Activated CD4-positive, alpha-beta T cell treated with anti-CD3 and anti-CD28 coated beads for 36 hours (primary cell): ENCODE measurements at regions not wholly inside any gene's neighbourhood (a gene's known extent, or its start where the extent isn't known, plus 50 kb on each side); places are given as distances from the start of the nearest gene placed in this dataset.
A peak's percentile ranks its signal among the peaks of the same experiment; 100 is the strongest.

Experiments
- ATAC-seq: fragments of 200-7000 bp; cut with Tn5 transposase; one replicate; pipeline ENCODE4 v1.10.0; 2021; ENCODE audit warnings: mild to moderate bottlenecking, moderate library complexity
- CTCF ChIA-PET: fragments of 350-600 bp; sonication (Branson Sonifier 250); formaldehyde crosslinking; loops from one replicate; lab custom pipeline; 2021; ENCODE audit warnings: antibody characterized with exemption; lab: Charles Lee
- POLR2A ChIA-PET: fragments of 350-600 bp; sonication (Branson Sonifier 250); formaldehyde crosslinking; loops from one replicate; lab custom pipeline; 2021; ENCODE audit warnings: antibody characterized with exemption, inconsistent platforms; lab: Charles Lee
- DNase-seq: peaks from one replicate; pipeline ENCODE4 v3.0.0-alpha.2; 2020
- H3K27ac Mint-ChIP-seq: one replicate; pipeline ENCODE4 v1.8.0; 2021; ENCODE audit warnings: mixed read lengths
- H3K27me3 Mint-ChIP-seq: one replicate; pipeline ENCODE4 v1.8.0; 2021; ENCODE audit warnings: mixed read lengths
- H3K36me3 Mint-ChIP-seq: one replicate; pipeline ENCODE4 v1.8.0; 2021; ENCODE audit warnings: low read depth, mixed read lengths
- H3K4me1 Mint-ChIP-seq: one replicate; pipeline ENCODE4 v1.8.0; 2021; ENCODE audit warnings: mixed read lengths
- H3K4me3 Mint-ChIP-seq: one replicate; pipeline ENCODE4 v1.8.0; 2021; ENCODE audit warnings: mild to moderate bottlenecking, moderate library complexity, mixed read lengths
- H3K9me3 Mint-ChIP-seq: one replicate; pipeline ENCODE4 v1.8.0; 2021; ENCODE audit warnings: low read depth, mixed read lengths
- intact Hi-C, 2 experiments: fragments of 100-400 bp; cut with DNase I in 1 of 2; cut with micrococcal nuclease in 1 of 2; formaldehyde crosslinking; loops; one replicate each; pipeline versions ENCODE4 v1.14.2 to v1.15.1; 2022 to 2024; cut with DNase I, micrococcal nuclease

DNA sequence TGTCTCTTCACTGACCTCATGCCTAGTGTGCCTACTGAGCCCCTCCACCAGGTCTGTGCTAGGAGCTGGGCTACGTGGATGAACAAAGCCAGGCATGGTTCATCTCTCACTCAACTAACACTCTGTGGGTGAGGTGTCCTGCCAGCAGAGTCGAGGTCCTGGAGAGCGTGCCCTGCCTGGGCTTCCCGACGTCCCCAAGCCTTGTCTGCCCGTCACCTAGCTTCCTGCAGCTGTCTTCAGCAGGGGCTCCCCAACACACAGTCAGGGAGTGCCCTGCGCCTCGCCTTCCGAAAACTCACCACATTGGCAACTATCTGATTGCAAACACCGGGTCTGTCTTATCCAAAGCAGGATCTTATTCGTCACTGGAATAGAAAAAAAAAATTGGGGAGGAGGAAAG, 167.5 kb upstream of the ZC3H12A start:
- Mint-ChIP-seq H3K27me3 (peaks cover 4% of the 10 kb centered on the region), H3K36me3 (no peaks in the 10 kb centered on the region), H3K27ac (no peak overlapping the region), H3K9me3 (no peaks in the 10 kb centered on the region), H3K4me3 (no peak overlapping the region), H3K4me1 (no peaks in the 10 kb centered on the region)
- ChIA-PET CTCF (no interaction called here), POLR2A (no interaction called here)
- intact Hi-C loops, result no loop called here
- DNase-seq (no peak), ATAC-seq (no peak)

DNA sequence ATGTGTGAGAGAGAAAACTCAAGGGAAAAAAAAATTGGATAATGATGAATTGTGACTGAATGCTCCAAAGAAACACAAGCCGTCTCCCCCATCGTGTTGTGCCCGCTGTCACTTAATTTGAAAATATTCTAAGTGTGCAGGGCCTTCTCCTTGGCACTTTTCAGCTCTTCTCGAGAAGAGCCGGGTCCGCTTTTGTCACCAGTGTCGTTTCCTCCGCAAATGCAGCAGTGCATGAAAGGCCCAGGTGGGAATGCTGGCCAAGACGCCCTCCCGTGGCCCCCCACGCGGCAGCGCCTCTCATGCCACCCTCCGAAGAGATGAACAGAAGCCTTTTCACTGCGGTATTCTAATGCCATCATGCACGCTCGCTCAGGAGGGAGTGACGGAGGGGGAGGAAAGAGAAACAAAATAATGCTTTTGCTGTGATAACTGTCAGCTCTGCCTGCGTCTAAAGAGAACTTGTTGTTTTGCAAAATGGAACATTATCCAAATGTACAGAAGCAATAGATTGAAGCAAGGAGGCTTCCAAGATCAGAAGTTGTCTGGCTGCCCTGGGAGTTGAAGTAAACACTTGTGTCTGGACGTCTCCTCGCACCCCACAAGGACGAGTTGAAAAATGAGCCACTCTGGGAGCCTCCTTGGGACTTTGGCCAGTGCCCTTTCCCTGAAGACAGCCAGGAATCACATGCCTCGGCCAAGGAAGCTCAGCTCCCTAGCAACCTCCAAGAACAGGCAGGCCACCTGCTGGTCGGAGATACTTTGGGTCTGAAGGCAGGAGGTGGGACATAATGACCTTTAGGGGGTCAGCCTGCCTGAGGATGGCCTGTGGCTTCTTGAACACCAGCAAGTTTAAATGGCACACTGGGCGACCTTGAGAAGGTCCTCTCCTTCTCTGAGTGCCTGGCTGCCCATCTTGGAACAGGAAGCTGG, 166.1 kb upstream of the ZC3H12A start:
- Mint-ChIP-seq H3K4me1 (no peaks in the 10 kb centered on the region), H3K27me3 (peaks cover 11% of the 10 kb centered on the region), H3K36me3 (no peaks in the 10 kb centered on the region), H3K9me3 (no peaks in the 10 kb centered on the region), H3K27ac (no peak overlapping the region), H3K4me3 (no peak overlapping the region)
- DNase-seq, result no peak
- ChIA-PET POLR2A (no interaction called here), CTCF (interaction anchor here (0.6 to 0.7 kb wide), 2 partner anchors 51 to 123 kb away, joined by 3 read pairs; no protein-coding TSS in a partner anchor)
- no peak for ATAC-seq
- intact Hi-C loops, result no loop called here

DNA sequence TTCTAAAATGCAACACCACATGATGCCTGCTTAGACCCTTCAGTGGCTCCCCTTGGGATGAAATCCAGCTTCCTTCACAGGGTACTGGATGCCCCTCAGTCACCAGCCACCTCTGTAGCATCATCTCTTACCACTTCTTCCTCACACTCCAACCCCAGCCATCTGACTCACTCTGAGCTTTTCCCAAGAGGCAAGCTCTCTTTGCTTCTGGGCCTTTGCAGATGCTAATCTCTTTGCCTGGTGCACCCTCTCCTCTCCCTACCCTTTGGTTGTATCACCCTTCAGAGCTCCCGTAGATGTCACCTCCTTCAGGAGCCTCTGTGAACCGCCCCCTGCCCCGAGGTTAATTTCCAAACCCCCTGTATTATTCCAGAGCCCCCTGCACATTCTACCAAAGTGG, 164.8 kb upstream of the ZC3H12A start:
- Mint-ChIP-seq H3K9me3 (no peaks in the 10 kb centered on the region), H3K36me3 (no peaks in the 10 kb centered on the region), H3K4me3 (no peak overlapping the region), H3K4me1 (no peaks in the 10 kb centered on the region), H3K27ac (no peak overlapping the region), H3K27me3 (peaks cover 19% of the 10 kb centered on the region)
- intact Hi-C loops, result no loop called here
- ATAC-seq (no peak), DNase-seq (no peak)
- POLR2A ChIA-PET, result no interaction called here
- CTCF ChIA-PET, result interaction anchor here (1.1 kb wide), 1 partner anchor 14 kb away, joined by 3 read pairs; no protein-coding TSS in a partner anchor

DNA sequence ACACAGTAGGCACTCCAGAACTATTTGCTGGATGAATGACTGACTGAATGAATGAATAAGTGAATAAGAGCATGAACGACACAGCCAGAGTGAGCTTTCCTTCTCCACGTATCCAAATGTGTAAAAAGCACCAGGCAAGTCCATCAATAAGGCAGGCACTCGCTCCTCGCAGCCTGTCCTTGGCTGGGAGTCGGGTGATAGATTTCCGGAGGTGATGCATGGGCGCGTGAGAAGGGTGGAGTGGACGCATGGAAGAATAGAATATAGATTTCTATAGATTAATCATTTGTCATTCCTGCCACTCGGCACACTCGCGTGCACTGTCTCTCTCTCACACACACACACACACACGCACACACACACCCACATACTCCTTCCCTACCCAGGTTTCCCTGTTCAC, 164.3 kb upstream of the ZC3H12A start:
- intact Hi-C loops, result no loop called here
- DNase-seq (no peak), ATAC-seq (no peak)
- Mint-ChIP-seq H3K27me3 (peaks cover 21% of the 10 kb centered on the region), H3K9me3 (no peaks in the 10 kb centered on the region), H3K4me1 (no peaks in the 10 kb centered on the region), H3K36me3 (no peaks in the 10 kb centered on the region), H3K27ac (no peak overlapping the region), H3K4me3 (no peak overlapping the region)
- ChIA-PET POLR2A (no interaction called here), CTCF (interaction anchor here (1.1 kb wide), 1 partner anchor 13 kb away, joined by 3 read pairs; no protein-coding TSS in a partner anchor)

DNA sequence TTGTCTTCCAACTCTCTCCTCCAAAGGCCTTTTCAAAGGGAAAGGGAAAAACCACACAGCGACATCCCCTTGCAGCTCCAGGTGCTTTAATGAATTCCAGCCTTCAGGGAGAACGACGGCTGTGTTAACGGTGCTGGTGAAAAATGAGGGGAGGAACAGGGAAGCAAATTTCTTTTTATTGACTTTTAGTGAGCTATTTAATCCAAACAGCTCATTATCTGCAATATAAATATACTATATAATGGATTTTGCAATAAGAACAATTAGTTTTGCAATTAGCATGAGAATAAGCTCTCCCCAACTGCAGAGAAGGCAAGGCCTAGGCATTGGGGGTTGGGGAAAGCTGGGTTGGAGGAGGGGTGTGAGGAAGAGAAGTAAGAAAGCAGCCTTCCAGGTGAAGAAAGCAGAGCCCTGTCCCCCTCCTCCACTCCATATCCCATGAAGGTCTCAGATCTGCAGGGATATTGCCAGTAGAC, 159.0 kb upstream of the ZC3H12A start:
- no peaks in the 10 kb centered on the region for H3K9me3 Mint-ChIP-seq
- DNase-seq (no peak), ATAC-seq (no peak)
- CTCF ChIA-PET, result interaction anchor here (0.6 to 1.8 kb wide), 2 partner anchors 11 to 1737 kb away, joined by 4 to 6 read pairs; no protein-coding TSS in a partner anchor
- H3K36me3 Mint-ChIP-seq, result no peaks in the 10 kb centered on the region
- H3K4me1 Mint-ChIP-seq, result no peaks in the 10 kb centered on the region
- intact Hi-C loops, result no loop called here
- H3K27me3 Mint-ChIP-seq, result peaks cover 58% of the 10 kb centered on the region
- H3K4me3 Mint-ChIP-seq, result no peak overlapping the region
- POLR2A ChIA-PET, result no interaction called here
- H3K27ac Mint-ChIP-seq, result no peak overlapping the region

DNA sequence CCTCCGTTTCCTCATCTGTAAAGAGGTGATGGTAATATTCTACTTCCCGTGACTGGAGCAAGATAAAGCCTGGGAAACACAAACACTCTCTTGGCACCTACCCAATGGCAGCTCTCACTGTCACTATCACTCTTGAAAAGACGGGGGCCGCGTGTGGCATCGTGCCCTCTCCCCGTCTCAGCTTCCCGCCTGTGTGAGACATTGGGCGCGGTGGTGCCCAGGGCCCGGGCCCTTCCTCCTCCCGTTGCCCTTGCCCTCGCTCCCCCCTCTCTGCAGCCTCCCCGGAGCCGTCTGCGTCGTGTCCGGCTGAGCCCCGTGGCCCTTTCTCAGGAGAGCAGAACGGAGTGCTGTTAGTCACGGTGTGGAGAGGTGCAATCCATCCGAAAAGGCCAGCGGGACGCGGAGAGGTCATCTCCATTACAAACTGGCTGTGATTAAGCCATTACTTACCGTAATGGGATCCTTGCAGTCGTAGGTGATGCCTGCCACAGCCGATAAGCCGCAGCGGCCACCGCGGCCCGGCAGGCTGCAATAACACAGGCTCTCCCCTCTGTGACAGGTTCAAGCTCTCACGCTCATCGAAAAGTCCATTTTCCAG, 156.4 kb upstream of the ZC3H12A start:
- ChIA-PET POLR2A (no interaction called here), CTCF (no interaction called here)
- Mint-ChIP-seq H3K27ac (no peak overlapping the region), H3K4me1 (no peaks in the 10 kb centered on the region), H3K4me3 (no peak overlapping the region), H3K36me3 (no peaks in the 10 kb centered on the region), H3K27me3 (peaks cover 54% of the 10 kb centered on the region), H3K9me3 (no peaks in the 10 kb centered on the region)
- ATAC-seq (no peak), DNase-seq (no peak)
- intact Hi-C loops, result no loop called here

DNA sequence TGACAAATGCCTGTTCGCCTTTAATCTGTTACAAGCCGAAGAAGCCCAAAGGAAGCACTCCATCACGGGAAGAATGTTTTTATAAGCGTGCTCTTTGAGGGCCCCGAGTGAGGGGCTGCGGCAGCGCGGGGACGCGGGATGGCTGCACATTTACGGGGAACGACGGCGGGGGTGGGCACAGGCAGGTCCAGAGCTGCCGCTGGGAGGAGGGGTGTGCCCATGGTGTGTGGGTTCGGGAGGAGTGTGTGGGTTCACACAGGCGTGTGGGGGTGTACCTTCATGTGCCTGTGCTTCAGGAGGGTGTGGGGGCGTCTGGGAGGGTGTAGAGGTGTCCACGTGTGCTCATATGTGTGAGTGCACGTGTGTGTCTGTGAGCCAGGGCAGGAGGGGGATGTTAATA, 155.9 kb upstream of the ZC3H12A start:
- DNase-seq (no peak), ATAC-seq (no peak)
- Mint-ChIP-seq H3K27me3 (peaks cover 53% of the 10 kb centered on the region), H3K4me3 (no peak overlapping the region), H3K36me3 (no peaks in the 10 kb centered on the region), H3K9me3 (no peaks in the 10 kb centered on the region), H3K27ac (no peak overlapping the region), H3K4me1 (no peaks in the 10 kb centered on the region)
- POLR2A ChIA-PET, result no interaction called here
- CTCF ChIA-PET, result no interaction called here
- intact Hi-C loops, result no loop called here

DNA sequence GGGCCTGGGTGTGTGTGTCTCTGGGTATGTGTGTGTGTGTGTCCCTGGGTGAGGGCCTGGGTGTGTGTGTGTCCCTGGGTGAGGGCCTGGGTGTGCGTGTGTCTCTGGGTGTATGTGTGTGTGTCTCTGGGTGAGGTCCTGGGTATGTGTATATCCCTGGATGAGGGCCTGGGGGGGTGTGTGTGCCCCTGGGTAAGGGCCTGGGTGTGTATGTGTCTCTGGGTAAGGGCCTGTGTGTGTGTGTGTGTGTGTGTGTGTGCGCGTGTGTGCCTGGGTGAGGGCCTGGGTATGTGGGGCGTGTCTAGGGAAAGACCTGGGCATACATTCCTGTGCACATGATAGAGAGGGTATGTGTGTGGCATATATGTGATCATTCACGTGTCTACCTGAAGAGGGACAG, 155.1 kb upstream of the ZC3H12A start:
- Mint-ChIP-seq H3K36me3 (no peaks in the 10 kb centered on the region), H3K4me1 (no peaks in the 10 kb centered on the region), H3K27ac (no peak overlapping the region), H3K9me3 (no peaks in the 10 kb centered on the region), H3K27me3 (peaks cover 51% of the 10 kb centered on the region), H3K4me3 (no peak overlapping the region)
- POLR2A ChIA-PET, result no interaction called here
- intact Hi-C loops, result no loop called here
- ATAC-seq (no peak), DNase-seq (no peak)
- CTCF ChIA-PET, result no interaction called here

DNA sequence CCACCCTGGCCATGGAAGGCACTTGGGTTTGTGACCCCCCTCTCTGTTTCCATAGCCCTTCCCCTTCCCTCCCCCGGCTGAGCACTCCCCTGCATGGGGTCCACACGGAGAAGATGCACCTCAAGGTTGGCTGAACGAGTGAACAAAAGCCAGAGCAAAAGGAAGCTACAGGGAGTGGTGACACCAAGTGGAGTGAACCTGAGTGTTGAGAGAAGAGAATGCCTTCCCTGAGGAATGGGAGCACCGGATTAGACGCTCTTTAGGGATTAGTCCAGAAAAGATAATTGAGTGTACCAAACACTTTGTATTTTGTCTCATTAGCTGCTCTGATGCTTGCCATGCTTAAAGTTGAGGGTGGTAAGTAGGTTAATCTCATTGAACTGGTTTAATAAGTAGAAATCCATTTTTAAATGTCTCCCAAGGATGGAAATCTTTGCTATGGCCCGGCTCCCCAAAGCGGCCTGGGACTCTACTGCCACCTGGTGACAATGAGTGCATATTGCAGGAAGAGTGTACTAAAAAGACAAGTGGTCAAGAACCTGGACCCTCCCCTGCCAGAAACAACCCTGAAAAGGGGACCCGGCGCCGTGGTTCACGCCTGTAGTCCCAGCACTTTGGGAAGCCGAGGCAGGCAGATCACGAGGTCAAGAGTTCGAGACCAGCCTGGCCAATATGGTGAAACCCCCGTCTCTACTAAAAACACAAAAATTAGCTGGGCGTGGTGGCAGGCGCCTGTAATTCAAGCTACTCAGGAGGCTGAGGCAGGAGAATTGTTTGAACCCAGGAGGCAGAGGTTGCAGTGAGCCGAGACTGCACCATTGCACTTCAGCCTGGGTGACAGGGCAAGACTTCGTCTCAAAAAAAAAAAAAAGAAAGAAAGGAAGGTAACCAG, 150.6 kb upstream of the ZC3H12A start:
- POLR2A ChIA-PET, result no interaction called here
- Mint-ChIP-seq H3K36me3 (no peaks in the 10 kb centered on the region), H3K4me3 (no peak overlapping the region), H3K9me3 (no peaks in the 10 kb centered on the region), H3K4me1 (no peaks in the 10 kb centered on the region), H3K27me3 (peaks cover 32% of the 10 kb centered on the region), H3K27ac (no peak overlapping the region)
- ATAC-seq (no peak), DNase-seq (peak; percentile 62)
- intact Hi-C loops, result loop anchor here (1.0 to 10.0 kb wide), 4 partner anchors 620 to 749 kb away; no protein-coding TSS in a partner anchor
- CTCF ChIA-PET, result interaction anchor here (0.7 to 1.3 kb wide), 7 partner anchors 12 to 1030 kb away, joined by 3 to 5 read pairs (median 3); no protein-coding TSS in a partner anchor

DNA sequence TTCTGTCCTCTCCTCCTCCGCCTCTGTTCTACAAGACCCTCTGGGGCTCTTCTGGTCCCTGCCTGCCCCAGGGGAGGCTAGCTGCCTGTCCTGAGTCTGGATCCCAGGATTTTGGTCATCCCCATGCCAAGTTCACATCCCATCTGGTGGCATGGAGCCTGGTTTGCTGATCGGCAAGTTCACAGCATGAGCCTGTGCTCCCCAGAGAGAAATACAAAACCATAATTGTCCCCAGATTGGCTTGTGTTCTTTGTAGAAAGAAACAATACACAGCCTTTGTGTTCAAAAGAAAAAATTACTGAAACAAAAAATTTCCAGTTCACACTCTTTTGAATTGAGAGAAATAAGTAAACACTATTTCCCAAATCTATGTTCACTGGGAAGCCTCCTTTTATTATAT, 149.4 kb upstream of the ZC3H12A start:
- CTCF ChIA-PET, result interaction anchor here (1.3 kb wide), 1 partner anchor 12 kb away, joined by 5 read pairs; no protein-coding TSS in a partner anchor
- intact Hi-C loops, result loop anchor here in 1 of 2 experiments (10.0 kb wide), 1 partner anchor 750 kb away; no protein-coding TSS in a partner anchor
- DNase-seq, result no peak
- H3K4me1 Mint-ChIP-seq, result no peaks in the 10 kb centered on the region
- no peak overlapping the region for H3K4me3 Mint-ChIP-seq
- H3K27ac Mint-ChIP-seq, result no peak overlapping the region
- ATAC-seq, result no peak
- no peaks in the 10 kb centered on the region for H3K9me3 Mint-ChIP-seq
- H3K36me3 Mint-ChIP-seq, result no peaks in the 10 kb centered on the region
- peaks cover 25% of the 10 kb centered on the region for H3K27me3 Mint-ChIP-seq
- POLR2A ChIA-PET, result no interaction called here
